GM12872 (cell line): ENCODE measurements at regions not wholly inside any gene's neighbourhood (a gene's known extent, or its start where the extent isn't known, plus 50 kb on each side); places are given as distances from the start of the nearest gene placed in this dataset.

Source experiments
- TF ChIP-seq, protein P1 (sequence below): IDR thresholded peaks from 3 replicates; pipeline ENCODE4 v1.5.1; 2011; ENCODE audit warnings: low read depth, mild to moderate bottlenecking, low read length, moderate library complexity; ENCODE audit not compliant: insufficient read depth

DNA sequence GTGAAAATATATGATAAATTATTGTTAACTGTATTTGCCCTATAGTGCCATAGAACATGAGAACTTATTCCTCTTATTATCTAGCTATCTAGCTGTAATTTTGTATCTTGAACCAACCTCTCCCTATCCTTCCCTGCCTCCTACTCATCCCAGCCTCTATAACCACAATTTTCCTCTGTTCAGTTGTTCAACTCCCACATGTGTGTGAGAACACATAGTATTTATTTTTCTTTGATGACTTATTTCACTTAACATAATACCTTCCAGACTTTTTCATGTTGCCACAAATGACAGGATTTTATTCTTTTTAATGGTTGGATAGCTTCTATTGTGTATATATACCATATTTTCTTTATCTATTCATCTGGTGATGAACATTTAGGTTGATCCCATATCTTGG lies 85.4 kb upstream of the SUCLG2 start:
- TF ChIP-seq, protein P1, sequence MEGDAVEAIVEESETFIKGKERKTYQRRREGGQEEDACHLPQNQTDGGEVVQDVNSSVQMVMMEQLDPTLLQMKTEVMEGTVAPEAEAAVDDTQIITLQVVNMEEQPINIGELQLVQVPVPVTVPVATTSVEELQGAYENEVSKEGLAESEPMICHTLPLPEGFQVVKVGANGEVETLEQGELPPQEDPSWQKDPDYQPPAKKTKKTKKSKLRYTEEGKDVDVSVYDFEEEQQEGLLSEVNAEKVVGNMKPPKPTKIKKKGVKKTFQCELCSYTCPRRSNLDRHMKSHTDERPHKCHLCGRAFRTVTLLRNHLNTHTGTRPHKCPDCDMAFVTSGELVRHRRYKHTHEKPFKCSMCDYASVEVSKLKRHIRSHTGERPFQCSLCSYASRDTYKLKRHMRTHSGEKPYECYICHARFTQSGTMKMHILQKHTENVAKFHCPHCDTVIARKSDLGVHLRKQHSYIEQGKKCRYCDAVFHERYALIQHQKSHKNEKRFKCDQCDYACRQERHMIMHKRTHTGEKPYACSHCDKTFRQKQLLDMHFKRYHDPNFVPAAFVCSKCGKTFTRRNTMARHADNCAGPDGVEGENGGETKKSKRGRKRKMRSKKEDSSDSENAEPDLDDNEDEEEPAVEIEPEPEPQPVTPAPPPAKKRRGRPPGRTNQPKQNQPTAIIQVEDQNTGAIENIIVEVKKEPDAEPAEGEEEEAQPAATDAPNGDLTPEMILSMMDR = no peak

DNA sequence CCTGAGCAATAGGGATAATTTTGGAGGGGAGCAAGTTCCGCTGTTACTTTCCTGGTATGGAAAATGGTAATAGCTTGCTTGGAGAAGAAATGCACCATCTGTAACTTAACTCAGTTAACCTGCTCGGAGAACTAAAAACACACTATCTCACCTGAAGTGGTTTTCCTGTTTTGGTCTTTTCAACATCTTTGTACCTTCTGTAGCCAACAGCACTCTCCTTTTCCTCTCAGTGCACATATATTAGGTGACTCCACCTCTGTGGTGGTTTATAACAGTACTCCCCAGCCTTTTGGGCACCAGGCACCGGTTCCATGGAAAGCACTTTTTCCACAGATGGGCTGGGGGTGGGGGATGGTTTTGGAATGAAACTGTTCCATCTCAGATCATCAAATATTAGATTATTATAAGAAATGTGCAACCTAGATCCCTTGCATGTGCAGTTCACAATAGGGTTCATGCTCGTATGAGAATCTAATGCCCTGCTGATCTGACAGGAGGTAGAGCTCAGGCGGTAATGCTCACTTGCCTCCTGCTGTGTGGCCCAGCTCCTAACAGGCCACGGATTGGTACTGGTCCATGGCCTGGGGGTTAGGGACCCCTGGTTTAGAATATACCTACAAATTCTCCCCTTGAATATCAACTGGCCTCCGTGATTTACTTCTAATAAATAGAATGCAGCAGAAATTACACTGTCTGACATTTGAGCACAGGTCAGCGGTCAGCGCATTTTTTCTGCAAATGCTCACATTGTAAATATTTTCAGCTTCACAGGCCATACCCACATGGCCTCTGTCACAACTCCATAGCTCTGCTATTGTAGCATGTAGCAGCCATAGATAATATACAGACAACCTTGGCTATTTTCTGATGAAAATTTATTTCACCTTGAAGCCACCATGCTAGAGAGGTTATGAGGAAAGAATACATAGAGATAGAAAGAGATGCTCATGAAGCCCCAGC lies 83.8 kb upstream of the SUCLG2 start:
- TF ChIP-seq, protein P1 = no peak

DNA sequence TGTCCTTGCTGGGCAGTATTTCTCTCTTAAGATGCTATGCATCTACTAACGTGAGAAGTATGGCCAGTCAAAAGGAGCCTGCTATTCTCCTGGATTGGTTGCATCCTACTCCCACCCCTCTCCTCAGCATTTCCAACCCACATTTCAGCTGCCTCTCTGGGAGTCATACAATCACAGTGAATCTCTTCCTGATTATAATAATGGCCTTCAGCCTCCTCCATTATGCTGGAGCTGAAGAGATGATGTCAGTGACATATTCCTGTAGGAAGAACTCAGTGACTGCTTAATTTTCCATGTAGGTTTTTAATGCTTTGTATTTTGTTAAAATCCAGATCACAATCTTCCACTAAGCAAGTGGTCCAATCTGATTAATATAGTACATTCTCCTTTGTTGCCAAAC lies 82.7 kb upstream of the SUCLG2 start:
- TF ChIP-seq, protein P1 = no peak

DNA sequence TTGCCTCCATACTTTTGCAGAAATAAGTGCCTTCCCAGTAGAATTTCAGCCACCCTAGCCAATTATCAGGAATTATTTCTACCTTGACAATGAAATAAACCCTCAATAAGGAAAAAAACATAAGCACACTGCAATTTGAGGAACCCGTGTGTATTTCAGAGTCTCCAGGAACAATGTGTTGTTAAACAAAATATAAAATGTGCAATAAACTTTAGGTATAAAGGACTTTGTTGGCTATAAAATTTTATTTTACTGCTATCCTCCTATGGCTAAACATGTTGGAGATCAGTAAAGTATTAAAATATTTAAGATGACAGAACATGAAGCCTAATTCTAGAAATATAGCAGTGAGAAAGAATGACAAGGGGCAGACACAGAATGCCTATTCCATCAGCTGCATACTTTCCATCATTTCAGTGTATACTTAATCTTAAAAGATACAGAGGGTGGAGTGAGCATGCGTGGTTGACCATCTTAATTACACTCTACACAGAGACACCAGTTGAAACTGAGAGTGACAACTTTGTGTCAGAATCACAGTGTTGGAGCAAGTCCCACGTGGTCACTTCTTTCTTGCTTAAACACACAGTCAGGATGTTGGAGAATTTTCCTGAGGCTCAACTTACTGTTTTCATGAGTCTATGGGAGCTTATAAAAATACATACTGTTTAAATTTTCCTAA lies 79.0 kb upstream of the SUCLG2 start:
- TF ChIP-seq, protein P1 = no peak

DNA sequence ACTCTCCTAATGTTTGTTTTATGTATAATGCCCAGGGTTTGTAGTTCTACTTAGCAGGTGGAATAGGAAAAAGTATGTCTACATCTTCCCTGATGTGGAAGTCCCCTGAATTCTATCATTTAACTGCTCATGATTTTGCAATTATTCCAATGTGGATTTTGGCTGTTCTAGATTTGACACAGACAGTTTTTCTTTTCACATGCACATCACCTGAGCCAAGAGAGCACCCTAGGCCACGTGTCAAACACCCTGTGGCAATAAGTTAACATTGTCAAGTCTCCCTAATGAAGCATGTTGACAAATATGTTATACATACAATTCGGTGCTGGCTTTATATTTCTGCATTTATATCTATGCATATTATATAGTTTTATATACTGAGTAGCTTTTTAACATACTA lies 70.0 kb upstream of the SUCLG2 start:
- TF ChIP-seq, protein P1 = no peak

DNA sequence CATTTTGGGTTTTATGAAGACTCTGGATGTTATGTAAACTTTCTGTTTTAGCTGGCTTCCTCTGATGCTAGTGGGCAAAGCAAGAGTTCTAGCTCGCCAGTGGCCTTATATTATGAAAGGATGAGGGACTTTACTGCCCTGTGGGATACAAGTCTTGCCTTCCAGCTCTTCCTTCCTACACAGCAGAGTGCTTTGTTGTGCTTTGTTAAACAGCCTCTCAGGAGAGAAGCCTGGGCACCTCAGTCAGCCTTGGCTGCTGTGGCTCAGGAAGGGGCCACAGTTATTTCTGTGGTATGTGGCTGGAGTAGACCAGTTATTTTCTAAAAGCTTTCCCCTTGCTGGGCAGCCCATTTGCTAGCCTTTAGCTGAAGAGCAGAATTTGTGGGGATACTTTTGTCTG lies 69.5 kb upstream of the SUCLG2 start:
- TF ChIP-seq, protein P1 = no peak

DNA sequence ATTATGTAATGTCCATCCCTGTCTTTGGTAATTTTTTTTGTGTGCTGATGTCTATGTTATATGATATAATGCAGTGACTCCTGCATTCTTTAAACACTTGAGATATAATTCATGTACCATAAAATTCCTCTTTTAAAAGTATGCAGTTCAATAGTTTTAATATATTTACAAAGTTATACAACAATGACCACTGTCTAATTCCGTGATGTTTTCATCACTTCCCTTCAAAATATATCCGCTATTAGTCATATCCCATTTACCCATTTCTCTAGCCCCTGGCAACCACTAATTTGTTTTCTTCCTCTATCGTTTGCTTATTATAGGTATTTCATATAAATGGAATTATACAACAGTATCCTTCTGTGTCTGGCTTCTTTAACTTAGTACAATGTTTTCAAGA lies 64.9 kb upstream of the SUCLG2 start:
- TF ChIP-seq, protein P1 = no peak
